ENCODE measurements at regions not wholly inside any gene's neighbourhood (a gene's known extent, or its start where the extent isn't known, plus 50 kb on each side); places are given as distances from the start of the nearest gene placed in this dataset.
"Not testable (repeated sequence)": the region's sequence is repeated elsewhere in the genome, so short reads cannot be mapped to it uniquely, and the experiment has no call there.

DNA sequence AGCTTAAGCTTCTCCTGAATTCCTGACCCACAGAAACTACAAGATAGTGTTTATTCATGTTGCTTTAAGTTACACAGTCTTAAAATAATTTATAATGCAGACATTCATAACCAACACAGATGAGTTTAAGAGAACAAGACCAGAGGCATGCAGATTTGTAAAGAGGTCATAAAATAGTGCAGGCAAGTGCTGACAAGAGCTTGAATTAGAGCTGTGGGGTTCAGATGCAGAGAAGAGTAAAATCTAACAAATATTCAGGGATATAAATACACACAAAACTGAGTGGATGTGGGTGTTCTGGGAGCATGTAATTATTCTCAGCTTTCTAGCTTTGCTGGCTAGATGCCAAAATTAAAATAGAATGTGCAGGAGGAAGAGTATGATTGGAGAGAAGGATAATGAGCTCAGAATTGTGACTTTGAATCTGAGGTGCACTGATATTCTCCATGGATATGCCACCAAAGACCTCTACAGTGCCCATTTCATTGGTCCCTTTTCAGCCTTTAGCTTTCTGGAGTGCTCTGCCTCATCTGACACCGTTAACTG is 291.9 kb upstream of the SGK1 start:
- no peak for DNase-seq (ENCODE audit: low spot score)

DNA sequence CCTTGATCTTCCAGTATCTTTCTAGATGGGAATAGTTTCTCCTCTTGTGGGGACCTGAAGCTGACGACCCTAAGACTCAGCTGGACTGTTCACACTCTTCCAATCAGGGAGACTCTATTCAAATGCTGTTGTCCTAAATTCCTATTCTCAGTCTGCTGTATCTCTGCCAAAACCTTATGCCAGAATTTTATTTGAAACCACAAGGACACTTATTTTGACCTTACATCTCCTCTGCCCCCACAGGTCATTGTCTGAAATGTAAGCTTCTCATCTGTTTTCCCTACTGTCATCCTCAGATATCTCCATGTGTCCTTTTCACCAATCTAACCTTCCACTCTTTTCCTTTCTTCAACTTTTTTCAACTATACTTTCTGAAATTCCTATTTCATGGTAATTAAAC is 289.5 kb upstream of the SGK1 start:
- no peak for DNase-seq (ENCODE audit: low spot score)

DNA sequence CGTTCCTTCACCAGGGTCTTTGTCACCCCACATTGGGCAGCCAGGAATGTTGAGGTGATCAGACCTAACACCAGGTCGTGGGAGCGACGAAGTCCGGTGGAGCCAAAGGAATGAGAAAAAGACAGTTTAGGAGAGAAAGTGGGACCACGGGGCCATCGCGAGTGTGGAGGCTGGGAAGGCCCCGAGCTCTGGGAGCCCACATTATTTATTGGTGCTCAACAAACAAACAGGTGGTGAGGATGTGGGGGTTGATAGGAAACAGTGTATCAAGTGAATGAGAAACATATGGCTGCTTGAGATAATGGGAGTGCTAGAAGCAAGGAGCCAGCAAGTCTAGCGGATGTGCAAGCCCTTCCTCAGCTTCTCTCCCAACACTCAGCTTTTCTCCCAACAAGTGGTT is 287.1 kb upstream of the SGK1 start:
- no peak for DNase-seq (ENCODE audit: low spot score)

DNA sequence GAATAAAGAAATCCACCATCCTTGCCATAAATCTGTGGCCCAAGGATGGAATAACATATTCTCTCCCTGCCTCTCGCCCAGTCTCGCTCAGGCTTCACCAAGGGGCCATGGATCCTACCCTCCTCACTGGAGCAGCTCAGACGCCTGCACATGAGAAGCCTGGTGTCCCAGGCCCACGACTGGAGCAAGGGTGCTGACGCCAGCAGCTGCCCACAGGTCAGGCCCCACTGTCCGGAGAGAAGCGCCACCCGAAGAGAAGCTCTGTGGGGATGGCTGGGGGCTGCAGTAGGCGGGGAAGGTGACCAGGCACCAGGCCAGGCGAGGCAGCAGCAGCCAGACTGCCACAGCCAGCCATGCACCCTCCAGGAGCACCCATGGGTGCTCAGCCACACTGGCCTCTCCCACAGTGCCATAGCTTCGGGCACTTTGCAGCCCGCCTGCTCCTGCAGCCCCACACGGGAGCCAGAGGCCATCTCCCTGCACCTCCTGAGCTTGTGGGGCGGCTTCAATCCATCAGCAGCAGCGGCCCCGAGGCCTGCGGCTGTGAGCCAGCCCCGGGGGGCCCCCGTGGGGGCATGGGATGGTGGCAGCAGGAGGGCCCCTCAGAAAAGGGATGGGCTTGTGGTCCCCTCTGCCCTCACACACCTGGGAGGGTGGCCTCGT is 286.2 kb upstream of the SGK1 start:
- no peak for DNase-seq (ENCODE audit: low spot score)

DNA sequence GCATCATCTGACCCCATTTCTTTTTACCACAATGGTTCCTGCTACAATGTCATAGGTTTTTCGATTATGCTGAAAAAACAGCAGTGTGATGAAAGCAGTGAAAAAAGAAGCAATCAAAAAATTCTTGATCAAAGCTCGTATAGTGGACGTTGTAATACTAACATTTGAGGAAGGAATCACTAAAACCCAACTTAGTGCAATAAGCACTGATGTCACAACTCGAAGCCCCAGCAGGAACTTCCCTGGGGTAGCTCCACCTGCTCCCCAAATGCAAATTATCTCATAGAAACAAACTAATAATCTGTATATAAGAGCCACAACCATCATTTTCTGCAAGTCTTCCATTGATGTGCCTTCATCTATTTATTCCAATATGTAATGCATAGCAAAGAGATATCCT is 285.6 kb upstream of the SGK1 start:
- DNase-seq (ENCODE audit: low spot score): no peak

DNA sequence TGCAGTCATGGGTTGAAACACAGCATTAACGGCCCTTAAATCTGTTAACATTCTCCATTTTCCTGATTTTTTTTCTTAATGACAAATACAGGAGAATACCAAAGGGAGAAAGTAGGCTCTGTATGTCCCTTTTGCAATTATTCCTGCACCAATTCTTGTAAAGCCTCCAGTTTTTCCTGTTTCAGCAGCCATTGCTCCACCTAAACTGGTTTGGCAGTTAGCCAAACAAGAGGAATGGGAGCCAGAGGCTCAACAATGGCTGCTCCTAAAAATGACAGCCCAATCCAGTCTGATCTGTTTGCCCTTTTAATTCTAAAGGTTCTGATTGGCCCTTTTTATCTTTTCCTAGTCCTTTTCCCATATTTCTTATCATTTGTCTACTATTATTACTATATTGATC is 284.2 kb upstream of the SGK1 start:
- DNase-seq (ENCODE audit: low spot score): no peak

DNA sequence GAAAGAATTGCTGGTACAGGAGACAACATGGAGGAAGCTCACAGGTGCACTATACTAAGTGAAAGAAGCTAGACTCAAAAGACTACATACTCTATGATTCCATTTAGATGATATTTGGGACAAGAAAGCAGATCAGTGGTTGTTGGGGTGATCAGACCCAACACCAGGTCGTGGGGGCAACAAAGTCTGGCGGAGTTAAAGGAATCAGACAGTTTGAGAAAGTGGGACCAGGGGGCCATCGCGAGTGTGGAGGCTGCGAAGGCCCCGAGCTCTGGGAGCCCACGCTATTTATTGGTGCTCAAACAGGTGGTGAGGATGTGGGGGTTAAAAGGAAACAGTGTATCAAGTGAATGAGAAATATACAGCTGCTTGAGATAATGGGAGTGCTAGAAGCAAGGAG is 282.8 kb upstream of the SGK1 start:
- DNase-seq (ENCODE audit: low spot score): no peak

DNA sequence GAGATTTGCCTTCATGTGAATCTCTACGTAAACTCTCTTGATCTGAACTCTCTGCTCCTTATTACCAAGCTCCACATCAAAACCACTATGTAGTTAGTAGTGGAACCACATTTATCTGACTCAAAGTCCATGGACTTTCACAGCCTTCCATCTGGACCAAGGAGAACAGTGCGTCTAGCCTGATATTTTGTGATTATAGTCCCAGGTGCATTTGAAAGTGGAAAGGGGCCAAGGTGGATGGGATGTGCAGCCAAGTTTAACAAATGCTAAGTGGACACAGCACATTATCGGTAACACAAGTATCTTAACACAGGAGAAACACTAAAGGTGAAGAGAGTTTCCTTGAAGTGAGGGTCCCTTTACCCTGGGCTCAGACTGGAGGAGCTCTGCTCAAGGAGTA is 281.2 kb upstream of the SGK1 start:
- no peak for DNase-seq (ENCODE audit: low spot score)

DNA sequence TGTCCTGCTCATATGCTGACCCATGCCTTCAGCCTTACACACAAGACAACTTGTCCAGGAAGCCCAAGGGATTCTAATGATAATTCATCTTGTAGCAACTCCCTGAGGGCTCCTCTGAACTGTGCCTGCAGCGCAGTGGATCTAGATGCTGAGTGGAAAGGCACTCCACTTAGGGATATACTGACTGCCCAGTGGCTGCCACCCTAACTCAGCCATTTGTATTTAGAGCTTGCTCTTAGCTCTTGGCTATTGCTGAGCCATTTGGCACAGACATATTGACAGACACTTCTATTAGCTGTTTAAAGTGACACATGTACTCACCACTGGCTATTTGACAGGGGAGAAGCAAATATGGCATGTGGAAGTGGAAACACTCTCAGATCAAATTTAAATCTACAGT is 278.3 kb upstream of the SGK1 start:
- DNase-seq (ENCODE audit: low spot score): no peak

DNA sequence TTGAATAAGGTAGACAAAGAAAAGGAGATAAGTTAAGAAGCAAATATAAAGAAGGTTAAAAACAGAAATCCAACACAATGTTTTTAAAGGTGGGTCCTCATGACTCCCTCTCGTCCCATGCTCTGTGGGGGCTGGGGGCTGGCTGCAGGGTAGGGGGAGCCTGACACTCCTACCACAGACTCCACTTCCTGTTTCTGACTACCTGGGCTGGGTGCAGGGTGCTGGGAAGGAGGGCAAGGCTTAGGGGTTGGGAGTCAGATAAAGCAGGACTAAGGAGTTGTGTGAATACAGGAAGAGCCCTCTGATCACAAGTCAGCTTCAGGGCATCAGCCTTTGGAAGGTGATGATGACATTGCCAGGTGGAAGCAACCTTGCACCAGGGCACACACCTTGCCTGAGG is 277.0 kb upstream of the SGK1 start:
- no peak for DNase-seq (ENCODE audit: low spot score)

DNA sequence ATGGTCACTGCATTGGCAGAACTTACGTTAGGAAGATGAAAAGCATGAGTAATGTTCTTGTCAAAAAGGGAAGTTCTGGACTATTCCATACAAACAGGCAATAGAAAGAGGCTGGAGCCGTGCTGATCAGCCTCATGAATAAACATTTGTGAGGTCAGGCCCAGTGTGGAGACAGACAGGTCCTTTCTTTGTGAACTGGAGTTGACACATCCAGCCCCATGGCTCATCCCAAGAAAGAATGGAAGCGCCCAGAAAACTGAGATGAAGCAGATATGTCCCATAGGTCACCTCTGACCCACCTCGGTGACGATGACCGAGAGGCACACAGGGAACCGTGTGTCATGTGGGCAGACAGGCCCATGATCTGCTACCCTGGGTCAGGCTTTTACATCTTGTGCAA is 276.0 kb upstream of the SGK1 start:
- no peak for DNase-seq (ENCODE audit: low spot score)

DNA sequence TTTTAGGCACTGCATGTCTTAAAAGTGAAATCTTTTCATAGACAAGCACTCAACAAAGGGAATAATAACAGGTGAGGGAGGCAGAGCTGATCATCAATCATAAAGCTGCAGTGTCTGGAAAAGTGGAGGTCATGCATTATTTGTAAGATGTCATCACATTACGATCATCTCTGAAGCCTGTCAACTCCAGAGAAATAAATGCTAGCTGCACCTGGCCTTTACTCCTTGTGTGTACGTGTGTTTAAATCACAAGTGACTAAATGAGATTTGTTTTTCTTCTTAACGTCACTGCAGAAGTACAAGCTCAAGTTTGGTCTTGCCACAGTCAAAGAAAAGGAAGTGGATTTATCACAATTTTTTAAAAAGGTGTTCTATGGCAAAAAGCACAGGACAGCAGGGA is 275.5 kb upstream of the SGK1 start:
- no peak for DNase-seq (ENCODE audit: low spot score)

DNA sequence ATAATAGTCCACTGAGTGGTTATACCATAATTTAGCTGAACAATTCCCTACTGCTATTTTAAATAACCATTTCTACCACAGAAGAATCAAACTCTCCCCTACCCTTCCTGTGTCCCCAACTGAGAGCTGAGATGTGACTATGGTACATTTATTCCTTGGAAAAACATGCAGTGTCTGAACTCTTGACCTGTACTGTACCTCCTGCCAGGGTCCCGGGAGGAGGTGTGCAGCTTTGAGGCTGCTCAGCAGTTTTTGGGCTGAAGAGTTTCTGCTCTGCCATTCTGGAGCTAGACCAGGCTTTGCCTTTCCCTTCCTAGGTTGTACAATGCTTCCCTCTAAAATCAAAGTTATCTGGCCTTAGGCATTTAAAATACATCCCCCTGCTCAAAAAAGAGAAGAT is 275.1 kb upstream of the SGK1 start:
- no peak for DNase-seq (ENCODE audit: low spot score)

DNA sequence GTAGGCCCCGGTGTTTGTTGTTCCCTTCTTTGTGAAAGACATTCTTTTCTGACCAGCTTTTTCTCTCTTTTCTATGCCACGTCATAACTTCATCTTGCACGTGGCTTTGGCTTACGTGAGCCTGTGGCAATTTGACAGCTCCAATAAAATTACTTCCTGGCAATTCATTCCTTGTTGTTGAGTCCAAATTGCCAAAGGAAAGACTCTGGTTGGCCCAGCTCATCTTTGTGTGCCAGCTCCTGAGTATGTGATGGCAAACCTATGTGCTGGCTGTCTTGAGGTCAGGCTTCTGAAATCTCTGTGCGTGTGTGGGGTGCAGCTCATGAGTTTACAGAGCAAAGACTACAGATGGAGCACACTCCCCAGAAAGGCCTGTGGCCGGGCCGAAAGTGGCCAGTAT is 272.5 kb upstream of the SGK1 start:
- DNase-seq (ENCODE audit: low spot score): no peak

DNA sequence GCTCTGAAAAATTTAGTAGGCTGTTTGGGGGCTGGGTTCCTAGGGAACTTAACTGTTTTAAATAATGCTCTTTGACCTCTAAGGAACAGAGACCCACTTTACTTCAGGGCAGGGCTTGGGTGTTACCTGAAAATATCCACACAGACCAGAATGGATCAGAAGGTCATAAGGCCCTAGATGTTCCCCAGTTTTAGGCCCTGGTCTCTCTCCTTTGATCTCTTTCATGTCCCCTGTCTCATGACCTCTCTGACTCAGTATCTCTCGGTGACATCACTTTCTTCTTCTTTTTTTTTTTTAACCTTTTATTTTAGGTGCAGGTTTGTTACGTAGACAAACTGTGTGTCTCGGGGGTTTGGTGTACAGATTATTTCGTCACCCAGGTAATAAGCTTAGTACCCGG is 272.1 kb upstream of the SGK1 start:
- no peak for DNase-seq (ENCODE audit: low spot score)

DNA sequence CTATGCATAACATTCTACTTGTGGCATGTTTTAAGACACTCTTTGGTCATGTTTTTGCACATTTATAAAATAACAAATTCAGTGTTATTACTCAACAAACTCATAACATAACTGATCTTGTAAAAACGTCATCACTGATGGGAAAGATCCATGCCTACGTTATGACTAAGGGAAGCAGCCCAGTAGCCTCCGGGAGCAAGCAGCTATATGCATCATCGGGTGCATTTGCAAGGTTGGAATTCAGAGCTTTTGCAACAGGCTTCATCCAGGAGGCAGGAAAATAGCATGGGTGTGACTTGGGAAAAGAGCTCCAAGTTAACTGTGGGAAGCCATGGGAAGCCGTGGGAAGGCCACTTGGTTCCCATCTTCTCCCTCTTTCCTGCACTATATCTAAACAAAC is 271.6 kb upstream of the SGK1 start:
- DNase-seq (ENCODE audit: low spot score): no peak

DNA sequence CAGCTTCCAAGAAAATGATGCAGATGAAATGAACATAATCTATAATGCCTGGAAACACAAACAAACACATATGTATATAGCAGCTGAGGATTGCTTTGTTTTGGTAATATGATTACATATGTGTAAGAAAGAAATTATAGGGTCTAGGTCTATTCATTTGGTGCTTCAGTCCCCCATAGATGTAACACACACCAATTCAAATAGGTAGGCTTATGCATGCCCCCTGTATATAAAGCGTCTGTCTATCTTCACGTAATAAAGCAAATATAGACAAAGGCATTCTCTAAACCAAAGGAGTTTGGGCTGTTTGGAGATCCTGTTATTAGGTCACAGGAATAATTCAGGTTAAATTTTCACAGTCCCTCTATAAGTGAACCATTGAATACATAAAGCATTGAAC is 270.4 kb upstream of the SGK1 start:
- no peak for DNase-seq (ENCODE audit: low spot score)

DNA sequence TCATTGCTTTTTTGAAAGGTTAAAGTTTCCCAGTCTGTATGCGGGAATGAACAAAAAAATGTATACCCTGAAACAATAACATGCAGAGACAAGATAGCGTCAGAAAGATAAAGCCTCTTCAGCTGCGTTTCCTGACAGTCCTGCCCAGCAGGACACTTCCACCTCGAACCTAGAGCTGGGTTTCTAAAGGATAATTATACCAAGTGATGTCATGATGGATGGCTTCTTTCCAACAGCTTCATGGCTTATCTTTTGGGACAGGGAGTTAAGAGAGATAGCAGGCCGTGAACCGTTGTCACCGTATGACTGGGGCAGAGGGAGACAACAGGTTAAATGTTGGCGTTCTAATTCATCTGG is 267.6 kb upstream of the SGK1 start:
- DNase-seq (ENCODE audit: low spot score): peak; percentile 7

DNA sequence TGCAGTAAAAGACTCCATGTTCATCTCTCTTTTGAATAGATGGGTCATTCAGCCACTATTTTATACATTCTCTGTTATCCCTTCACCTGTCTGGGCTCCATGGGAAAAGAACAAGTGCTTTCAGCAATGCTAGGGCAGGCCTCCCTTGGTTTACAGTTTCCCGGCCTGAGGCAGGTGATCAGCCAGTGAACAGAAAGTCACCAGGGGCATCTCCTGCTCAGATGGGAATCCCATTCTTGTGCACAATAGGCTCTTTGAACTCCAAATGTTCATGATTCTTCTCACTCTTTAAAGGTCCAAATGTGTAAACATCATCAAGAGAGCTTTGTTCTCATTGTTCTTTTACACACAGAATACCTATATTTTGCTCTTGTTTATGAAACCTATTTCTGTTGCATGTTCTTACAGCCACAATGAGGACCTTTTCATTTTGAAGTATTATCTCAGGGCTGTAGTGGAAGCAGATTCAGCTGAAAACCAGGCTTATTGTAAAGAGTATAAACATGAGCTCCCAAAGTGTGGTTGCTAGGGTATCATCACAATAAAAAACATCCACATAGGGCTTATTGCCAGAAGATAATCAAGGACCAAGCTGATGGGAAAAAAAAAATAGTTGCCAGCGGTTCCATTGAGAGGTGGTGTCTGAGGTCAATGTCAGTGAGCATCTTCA is 267.1 kb upstream of the SGK1 start:
- DNase-seq (ENCODE audit: low spot score): no peak

DNA sequence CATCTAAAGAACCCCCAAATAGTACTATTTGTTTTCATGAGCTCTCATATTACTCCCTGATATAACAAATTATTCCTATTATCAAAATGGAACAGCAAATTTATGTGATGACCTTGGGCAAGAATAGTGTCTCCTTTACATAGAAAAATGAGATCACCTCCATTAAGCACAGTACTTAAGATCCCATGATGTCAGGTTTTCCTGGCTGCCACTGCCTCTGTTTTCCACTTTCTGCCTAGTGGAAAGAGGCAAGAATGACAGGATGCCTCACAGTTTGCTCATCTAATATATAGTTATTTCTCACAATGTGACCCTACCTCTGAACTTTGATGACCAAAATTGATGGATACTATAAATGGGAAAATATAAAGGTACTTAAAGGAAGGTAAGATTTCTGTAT is 260.1 kb upstream of the SGK1 start:
- DNase-seq (ENCODE audit: low spot score): no peak

DNA sequence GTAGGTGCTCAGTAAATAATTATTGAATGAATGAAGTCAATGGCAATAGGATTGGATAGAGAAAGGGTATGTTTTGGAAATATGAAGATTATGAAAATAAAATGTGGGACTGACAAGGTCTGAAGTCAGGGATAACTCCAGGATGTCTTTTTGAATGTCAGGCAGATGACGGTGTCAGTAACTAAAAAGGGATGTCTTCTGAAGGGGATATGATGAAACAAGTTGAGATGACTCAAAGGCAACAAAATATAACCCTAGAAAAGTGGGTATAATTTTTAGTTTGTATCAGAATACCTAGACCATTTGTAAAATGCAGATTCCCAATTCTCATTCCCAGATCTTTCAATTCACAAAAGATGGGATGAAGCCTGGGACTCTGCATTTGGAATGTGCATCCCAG is 257.3 kb upstream of the SGK1 start:
- no peak for DNase-seq (ENCODE audit: low spot score)

DNA sequence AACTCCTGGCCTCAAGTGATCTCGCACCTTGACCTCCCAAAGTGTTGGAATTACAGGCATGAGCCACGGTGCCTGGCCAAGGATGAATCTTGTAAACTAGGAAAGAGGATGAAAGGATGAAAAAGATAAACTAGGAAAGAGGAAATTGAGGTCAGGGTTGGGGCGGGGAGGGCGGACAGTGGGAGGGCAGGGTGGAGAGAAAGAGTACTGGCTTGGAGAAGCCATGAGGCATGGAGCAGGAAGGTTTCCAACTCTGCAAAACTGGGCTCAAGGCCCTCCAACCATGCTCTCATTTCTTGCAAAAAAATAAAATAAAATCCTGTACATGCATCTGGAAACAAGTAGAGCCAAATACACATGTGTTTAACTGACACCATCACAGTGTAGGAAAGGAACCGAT is 256.6 kb upstream of the SGK1 start:
- no peak for DNase-seq (ENCODE audit: low spot score)

DNA sequence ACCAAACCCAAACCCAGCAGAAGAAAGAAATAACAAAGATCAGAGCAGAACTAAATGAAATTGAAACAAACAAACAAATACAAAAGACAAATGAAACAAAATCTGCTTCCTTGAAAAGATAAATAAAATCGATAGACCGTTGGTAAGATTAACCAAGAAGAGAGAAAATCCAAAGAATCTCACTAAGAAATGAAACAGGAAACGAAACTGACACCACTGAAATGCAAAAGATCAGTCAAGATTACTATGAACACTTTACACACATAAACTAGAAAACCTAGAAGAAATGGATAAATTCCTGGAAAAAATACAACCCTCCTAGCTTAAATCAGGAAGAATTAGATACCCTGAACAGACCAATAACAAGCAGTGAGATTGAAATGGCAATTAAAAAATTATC is 252.1 kb upstream of the SGK1 start:
- DNase-seq (ENCODE audit: low spot score): not testable (repeated sequence)

DNA sequence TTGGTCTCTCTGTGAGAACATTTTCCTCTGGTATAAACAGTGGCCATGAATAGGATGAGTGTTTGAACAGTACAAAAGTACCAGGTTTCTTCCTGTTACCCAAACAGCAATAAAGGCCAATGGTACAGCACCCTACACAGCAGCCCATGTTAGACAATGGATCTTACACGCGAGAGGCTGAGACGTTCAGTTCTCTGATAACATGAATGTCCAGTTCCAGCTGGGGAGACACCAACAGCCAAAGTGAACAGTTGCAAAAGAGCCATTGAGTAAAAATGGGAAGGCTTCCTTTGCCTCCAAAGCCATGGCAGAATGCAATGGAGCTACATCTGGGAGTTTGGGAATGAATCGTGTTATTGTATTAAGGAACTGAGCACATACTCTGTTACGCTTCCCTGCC is 246.8 kb upstream of the SGK1 start:
- DNase-seq (ENCODE audit: low spot score): peak; percentile 7

Measured in cerebellar cortex (tissue), 1 donor.